Neural progenitor cell (in vitro differentiated cells): ENCODE measurements at regions not wholly inside any gene's neighbourhood (a gene's known extent, or its start where the extent isn't known, plus 50 kb on each side); places are given as distances from the start of the nearest gene placed in this dataset.

Experiments
- CTCF ChIP-seq: fragments of 200-600 bp; sonication (generic); IDR thresholded peaks from 2 replicates; pipeline ENCODE4 v1.5.1; 2017; ENCODE audit warnings: antibody characterized with exemption, mild to moderate bottlenecking
- EZH2 ChIP-seq: fragments of 200-600 bp; sonication (generic); IDR thresholded peaks from 2 replicates; pipeline ENCODE4 v1.6.1; 2017; ENCODE audit warnings: antibody characterized with exemption, mild to moderate bottlenecking, moderate library complexity
- EZH2phosphoT487 ChIP-seq: fragments of 200-600 bp; sonication (generic); IDR thresholded peaks from 2 replicates; pipeline ENCODE4 v1.6.1; 2017; ENCODE audit warnings: antibody characterized with exemption

GRCh38 chr16:85531516-85531915 lies 81.6 kb upstream of the GSE1 start:
- no peak for TF ChIP-seq EZH2
- no peak for TF ChIP-seq CTCF
- TF ChIP-seq EZH2phosphoT487: no peak
